OCI-LY7 (cell line): ENCODE measurements at regions not wholly inside any gene's neighbourhood (a gene's known extent, or its start where the extent isn't known, plus 50 kb on each side); places are given as distances from the start of the nearest gene placed in this dataset.
"Not testable (repeated sequence)": the region's sequence is repeated elsewhere in the genome, so short reads cannot be mapped to it uniquely, and the experiment has no call there.

Source experiments
- BruUV-seq: library from RNA; stranded (reverse); fragments of 400-500 nt; replicated peaks from 2 replicates; lab custom pipeline; 2021; lab: Mats Ljungman, UMichigan
- CTCF ChIA-PET: fragments of 300-600 bp; sonication (Branson Sonifier 250); formaldehyde crosslinking; loops from one replicate; lab custom pipeline; 2022; ENCODE audit warnings: antibody characterized with exemption; ENCODE audit not compliant: unreplicated experiment; lab: Charles Lee
- POLR2A ChIA-PET: fragments of 300-600 bp; sonication (Branson Sonifier 250); formaldehyde crosslinking; loops from one replicate; lab custom pipeline; 2022; ENCODE audit warnings: antibody characterized with exemption; lab: Charles Lee
- DNase-seq: peaks from one replicate; pipeline ENCODE4 v3.0.0-alpha.2; 2015; ENCODE audit warnings: low spot score
- H2AFZ ChIP-seq: fragments of 200-600 bp; sonication (generic), shearing (Covaris generic); 2 replicates; pipeline ENCODE4 v1.6.1; 2014; ENCODE audit warnings: mild to moderate bottlenecking, antibody characterized with exemption, low read length, moderate library complexity
- H3K27ac ChIP-seq: fragments of 200-600 bp; sonication (generic); 2 replicates; pipeline ENCODE4 v1.5.1; 2014; ENCODE audit warnings: mixed run types, low read depth, mild to moderate bottlenecking, moderate library complexity, low read length, inconsistent platforms; ENCODE audit not compliant: poor library complexity, severe bottlenecking
- H3K36me3 ChIP-seq: fragments of 200-600 bp; sonication (generic); 2 replicates; pipeline ENCODE4 v1.6.1; 2014; ENCODE audit warnings: mild to moderate bottlenecking, antibody characterized with exemption, low read length, moderate library complexity, mixed read lengths; ENCODE audit not compliant: insufficient read depth
- H3K4me1 ChIP-seq: fragments of 200-600 bp; sonication (generic); 2 replicates; pipeline ENCODE4 v1.5.1; 2014; ENCODE audit warnings: mild to moderate bottlenecking, low read length; ENCODE audit not compliant: insufficient read depth, poor library complexity, severe bottlenecking
- H3K4me2 ChIP-seq: fragments of 200-600 bp; sonication (generic); 2 replicates; pipeline ENCODE4 v1.6.1; 2014; ENCODE audit warnings: mild to moderate bottlenecking, low read length
- H3K4me3 ChIP-seq: fragments of 200-600 bp; sonication (generic); 2 replicates; pipeline ENCODE4 v1.5.1; 2014; ENCODE audit warnings: mild to moderate bottlenecking, low read depth, low read length; ENCODE audit not compliant: poor library complexity, severe bottlenecking
- H3K79me2 ChIP-seq: fragments of 200-600 bp; sonication (generic); 2 replicates; pipeline ENCODE4 v1.6.1; 2016; ENCODE audit warnings: low read depth, mild to moderate bottlenecking, low read length, moderate library complexity, mixed read lengths; ENCODE audit not compliant: insufficient read depth
- H3K9me2 ChIP-seq: fragments of 200-600 bp; sonication (generic); 2 replicates; pipeline ENCODE4 v1.6.1; 2016; ENCODE audit warnings: mild to moderate bottlenecking, low read length, mixed read lengths; ENCODE audit not compliant: insufficient read depth
- H3K9me3 ChIP-seq: fragments of 200-600 bp; sonication (generic); 2 replicates; pipeline ENCODE4 v1.6.1; 2014; ENCODE audit warnings: mild to moderate bottlenecking, mixed run types, low read length, mixed read lengths
- H4K20me1 ChIP-seq: fragments of 200-600 bp; sonication (generic); 2 replicates; pipeline ENCODE4 v1.6.1; 2014; ENCODE audit warnings: mild to moderate bottlenecking, antibody characterized with exemption, low read length, moderate library complexity, mixed read lengths; ENCODE audit not compliant: insufficient read depth
- CTCF ChIP-seq: fragments of 200-600 bp; sonication (generic); conservative IDR thresholded peaks from 2 replicates; pipeline ENCODE4 v1.5.1; 2014; ENCODE audit warnings: mild to moderate bottlenecking, antibody characterized with exemption, low read length, moderate library complexity, mixed read lengths
- EZH2phosphoT487 ChIP-seq: fragments of 200-600 bp; sonication (generic); IDR thresholded peaks from 2 replicates; pipeline ENCODE4 v1.6.1; 2018; ENCODE audit warnings: low read depth, borderline replicate concordance, mild to moderate bottlenecking, mixed run types, antibody characterized with exemption, low read length, moderate library complexity, mixed read lengths
- intact Hi-C: fragments of 100-400 bp; cut with micrococcal nuclease; formaldehyde crosslinking; loops from one replicate; pipeline ENCODE4 v1.10.0; 2022; ENCODE audit not compliant: unreplicated experiment

GRCh38 chr22:49453771-49454170 is 373.9 kb downstream of the BRD1 start:
- Histone ChIP-seq H3K4me3 (no peak overlapping the region), H4K20me1 (no peaks in the 10 kb centered on the region), H3K79me2 (no peaks in the 10 kb centered on the region), H3K27ac (no peak overlapping the region), H3K9me2 (no peaks in the 10 kb centered on the region), H3K9me3 (no peaks in the 10 kb centered on the region), H3K4me1 (no peaks in the 10 kb centered on the region), H3K4me2 (no peak overlapping the region), H3K36me3 (no peaks in the 10 kb centered on the region), H2AFZ (no peak overlapping the region)
- ChIA-PET CTCF (no interaction called here), POLR2A (no interaction called here)
- intact Hi-C loops, result no loop called here
- no TSS peak for BruUV-seq
- no peak for TF ChIP-seq EZH2phosphoT487
- TF ChIP-seq CTCF, result no peak
- DNase-seq, result no peak

- H4K20me1 ChIP-seq, H3K9me3 ChIP-seq, H3K79me2 ChIP-seq, H3K4me1 ChIP-seq, H3K4me3 ChIP-seq, POLR2A ChIA-PET, H3K4me2 ChIP-seq, H2AFZ ChIP-seq, H3K9me2 ChIP-seq, H3K36me3 ChIP-seq, CTCF ChIA-PET, H3K27ac ChIP-seq, intact Hi-C loops, BruUV-seq, DNase-seq: not testable (repeated sequence)
These were observed 374.7 kb downstream of the BRD1 start for GRCh38 chr22:49453019-49453418.

GRCh38 chr22:49452362-49452946 is 375.2 kb downstream of the BRD1 start:
- Histone ChIP-seq H3K9me3 (no peaks in the 10 kb centered on the region), H3K79me2 (no peaks in the 10 kb centered on the region), H2AFZ (no peak overlapping the region), H3K27ac (no peak overlapping the region), H3K4me3 (no peak overlapping the region), H3K4me2 (no peak overlapping the region), H3K36me3 (no peaks in the 10 kb centered on the region), H4K20me1 (no peaks in the 10 kb centered on the region), H3K9me2 (no peaks in the 10 kb centered on the region), H3K4me1 (no peaks in the 10 kb centered on the region)
- CTCF ChIA-PET, result no interaction called here
- TF ChIP-seq EZH2phosphoT487, result no peak
- TF ChIP-seq CTCF, result no peak
- BruUV-seq, result no TSS peak
- intact Hi-C loops, result no loop called here
- DNase-seq, result no peak
- POLR2A ChIA-PET, result no interaction called here
